Memory B cell (primary cell): ENCODE measurements at regions not wholly inside any gene's neighbourhood (a gene's known extent, or its start where the extent isn't known, plus 50 kb on each side); places are given as distances from the start of the nearest gene placed in this dataset.

Experiments
- ATAC-seq: fragments of 150-1000 bp; cut with Tn5 transposase; 2 replicates; pipeline ENCODE4 v1.10.0; 2021; ENCODE audit warnings: low read depth, mild to moderate bottlenecking, moderate library complexity
- DNase-seq, 2 donors: peaks; one replicate each; pipeline ENCODE4 v3.0.0; 2022; ENCODE audit warnings: low spot score in 2 of 2
- H3K27ac Mint-ChIP-seq: one replicate; pipeline ENCODE4 v1.8.0; 2022; ENCODE audit warnings: mild to moderate bottlenecking, moderate library complexity, mixed read lengths
- H3K27me3 Mint-ChIP-seq: one replicate; pipeline ENCODE4 v1.8.0; 2022; ENCODE audit warnings: mixed read lengths
- H3K36me3 Mint-ChIP-seq: one replicate; pipeline ENCODE4 v1.8.0; 2022; ENCODE audit warnings: mild to moderate bottlenecking, mixed read lengths
- H3K4me1 Mint-ChIP-seq: one replicate; pipeline ENCODE4 v1.8.0; 2022; ENCODE audit warnings: mixed read lengths
- H3K4me3 Mint-ChIP-seq: one replicate; pipeline ENCODE4 v1.8.0; 2022; ENCODE audit warnings: mild to moderate bottlenecking, moderate library complexity, mixed read lengths
- H3K9me3 Mint-ChIP-seq: one replicate; pipeline ENCODE4 v1.8.0; 2022; ENCODE audit warnings: mixed read lengths

DNA sequence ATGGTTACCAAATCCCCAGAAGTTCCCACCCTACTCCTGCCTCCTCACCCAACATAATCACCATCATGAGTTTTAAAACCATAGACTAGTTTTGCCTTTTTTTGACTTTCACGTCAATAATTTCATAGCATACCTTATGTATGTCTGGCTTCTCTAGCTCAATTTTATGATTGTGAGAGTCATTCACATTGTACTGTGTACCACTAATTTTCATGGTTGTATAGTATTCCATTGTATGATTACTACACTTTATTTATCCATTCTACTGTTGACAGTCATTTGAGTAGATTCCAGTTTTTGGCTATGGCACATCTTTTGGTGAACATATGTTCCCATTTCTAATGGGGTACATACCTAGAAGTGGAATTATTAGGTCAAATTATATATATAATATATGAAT is 195.3 kb upstream of the TCF21 start:
- Mint-ChIP-seq H3K4me3 (no peak overlapping the region), H3K27me3 (peaks cover 2% of the 10 kb centered on the region), H3K9me3 (peaks cover 4% of the 10 kb centered on the region), H3K27ac (no peak overlapping the region), H3K4me1 (no peaks in the 10 kb centered on the region), H3K36me3 (no peaks in the 10 kb centered on the region)
- DNase-seq: no peak
- no peak for ATAC-seq

GRCh38 chr6:133697185-133697584 is 191.7 kb upstream of the TCF21 start:
- peaks cover 2% of the 10 kb centered on the region for H3K27me3 Mint-ChIP-seq

GRCh38 chr6:133697666-133698065 is 191.2 kb upstream of the TCF21 start:
- H3K4me1 Mint-ChIP-seq: no peaks in the 10 kb centered on the region
- H3K27ac Mint-ChIP-seq: no peak overlapping the region
- no peaks in the 10 kb centered on the region for H3K36me3 Mint-ChIP-seq
- DNase-seq (no peak), ATAC-seq (no peak)
- H3K9me3 Mint-ChIP-seq: peaks cover 4% of the 10 kb centered on the region
- H3K4me3 Mint-ChIP-seq: no peak overlapping the region
- H3K27me3 Mint-ChIP-seq: peaks cover 2% of the 10 kb centered on the region

More at GRCh38 chr6:133697185-133697584, 191.7 kb upstream of the TCF21 start:
- DNase-seq (no peak), ATAC-seq (no peak)
- no peaks in the 10 kb centered on the region for H3K36me3 Mint-ChIP-seq
- H3K27ac Mint-ChIP-seq: no peak overlapping the region
- H3K4me1 Mint-ChIP-seq: no peaks in the 10 kb centered on the region
- H3K9me3 Mint-ChIP-seq: peaks cover 4% of the 10 kb centered on the region
- no peak overlapping the region for H3K4me3 Mint-ChIP-seq

GRCh38 chr6:133698272-133698671 is 190.6 kb upstream of the TCF21 start:
- no peak for DNase-seq
- Mint-ChIP-seq H3K27me3 (peaks cover 2% of the 10 kb centered on the region), H3K4me3 (no peak overlapping the region), H3K27ac (no peak overlapping the region), H3K9me3 (peaks cover 4% of the 10 kb centered on the region), H3K4me1 (no peaks in the 10 kb centered on the region), H3K36me3 (no peaks in the 10 kb centered on the region)
- no peak for ATAC-seq

- peaks cover 5% of the 10 kb centered on the region for H3K27me3 Mint-ChIP-seq
- ATAC-seq (no peak), DNase-seq (no peak)
- no peak overlapping the region for H3K4me3 Mint-ChIP-seq
- H3K9me3 Mint-ChIP-seq: peaks cover 4% of the 10 kb centered on the region
- no peak overlapping the region for H3K27ac Mint-ChIP-seq
- H3K4me1 Mint-ChIP-seq: no peaks in the 10 kb centered on the region
- H3K36me3 Mint-ChIP-seq: no peaks in the 10 kb centered on the region
Observed at GRCh38 chr6:133699741-133700385, 189.1 kb upstream of the TCF21 start.

GRCh38 chr6:133701633-133702331 is 187.1 kb upstream of the TCF21 start:
- DNase-seq: no peak
- no peaks in the 10 kb centered on the region for H3K36me3 Mint-ChIP-seq
- peaks cover 5% of the 10 kb centered on the region for H3K27me3 Mint-ChIP-seq
- no peak for ATAC-seq
- H3K4me3 Mint-ChIP-seq: no peak overlapping the region
- no peak overlapping the region for H3K27ac Mint-ChIP-seq
- no peaks in the 10 kb centered on the region for H3K4me1 Mint-ChIP-seq
- peaks cover 2% of the 10 kb centered on the region for H3K9me3 Mint-ChIP-seq

- peaks cover 3% of the 10 kb centered on the region for H3K27me3 Mint-ChIP-seq
- no peaks in the 10 kb centered on the region for H3K9me3 Mint-ChIP-seq
- DNase-seq (no peak), ATAC-seq (no peak)
- no peaks in the 10 kb centered on the region for H3K36me3 Mint-ChIP-seq
- no peak overlapping the region for H3K27ac Mint-ChIP-seq
- H3K4me1 Mint-ChIP-seq: no peaks in the 10 kb centered on the region
- no peak overlapping the region for H3K4me3 Mint-ChIP-seq
Observed at GRCh38 chr6:133704371-133704770, 184.5 kb upstream of the TCF21 start.

DNA sequence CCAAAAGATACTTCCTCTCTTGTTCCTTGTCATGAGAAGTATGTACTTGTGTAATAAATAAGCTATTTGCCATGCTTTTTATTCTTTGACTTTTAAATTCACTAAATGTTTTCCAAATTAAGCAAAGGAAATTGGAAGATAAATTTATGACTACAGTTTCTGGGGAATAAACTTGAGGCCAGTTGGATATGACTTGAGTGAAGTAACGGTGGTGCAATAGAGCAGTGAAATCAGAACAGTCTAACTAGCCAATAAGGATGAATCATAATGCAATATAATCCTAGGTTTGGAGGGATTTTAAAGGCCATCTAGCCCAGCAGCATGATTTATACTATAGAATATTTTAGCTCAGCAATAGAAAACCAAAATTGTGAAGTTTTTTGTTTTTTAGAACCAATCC is 183.8 kb upstream of the TCF21 start:
- ATAC-seq (no peak), DNase-seq (no peak)
- Mint-ChIP-seq H3K4me3 (no peak overlapping the region), H3K27ac (no peak overlapping the region), H3K36me3 (no peaks in the 10 kb centered on the region), H3K4me1 (no peaks in the 10 kb centered on the region), H3K9me3 (no peaks in the 10 kb centered on the region), H3K27me3 (peaks cover 3% of the 10 kb centered on the region)

DNA sequence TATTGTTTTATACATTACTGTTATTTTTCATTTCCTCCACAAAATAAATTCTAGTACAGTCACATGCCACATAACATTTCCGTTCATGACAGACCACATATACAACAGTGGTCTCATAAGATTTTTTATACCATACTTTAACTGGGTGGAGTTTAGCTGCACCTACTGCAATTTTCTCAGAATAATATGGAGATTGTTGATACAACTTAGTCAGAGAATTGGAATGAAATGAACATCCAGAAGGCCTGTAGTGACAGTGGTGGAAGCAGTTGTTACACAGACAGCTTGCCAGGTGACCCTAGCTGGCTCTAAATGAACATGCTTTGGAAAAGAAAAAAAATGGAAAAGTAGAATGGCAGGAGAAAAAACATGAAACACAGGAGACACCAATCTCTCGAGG is 183.2 kb upstream of the TCF21 start:
- ATAC-seq (no peak), DNase-seq (no peak)
- no peak overlapping the region for H3K4me3 Mint-ChIP-seq
- no peaks in the 10 kb centered on the region for H3K4me1 Mint-ChIP-seq
- H3K36me3 Mint-ChIP-seq: no peaks in the 10 kb centered on the region
- peaks cover 3% of the 10 kb centered on the region for H3K27me3 Mint-ChIP-seq
- no peak overlapping the region for H3K27ac Mint-ChIP-seq
- H3K9me3 Mint-ChIP-seq: no peaks in the 10 kb centered on the region

- Mint-ChIP-seq H3K27me3 (peaks cover 3% of the 10 kb centered on the region), H3K4me3 (no peak overlapping the region), H3K36me3 (no peaks in the 10 kb centered on the region), H3K27ac (no peak overlapping the region), H3K4me1 (no peaks in the 10 kb centered on the region), H3K9me3 (no peaks in the 10 kb centered on the region)
- no peak for ATAC-seq
- DNase-seq: no peak
Observed at GRCh38 chr6:133707456-133707855, 181.5 kb upstream of the TCF21 start.

- H3K4me3 Mint-ChIP-seq: no peak overlapping the region
- no peak overlapping the region for H3K27ac Mint-ChIP-seq
- DNase-seq (no peak), ATAC-seq (no peak)
- no peaks in the 10 kb centered on the region for H3K4me1 Mint-ChIP-seq
- H3K9me3 Mint-ChIP-seq: no peaks in the 10 kb centered on the region
- H3K27me3 Mint-ChIP-seq: peaks cover 2% of the 10 kb centered on the region
- H3K36me3 Mint-ChIP-seq: no peaks in the 10 kb centered on the region
Observed at GRCh38 chr6:133710826-133711225, 178.1 kb upstream of the TCF21 start.

DNA sequence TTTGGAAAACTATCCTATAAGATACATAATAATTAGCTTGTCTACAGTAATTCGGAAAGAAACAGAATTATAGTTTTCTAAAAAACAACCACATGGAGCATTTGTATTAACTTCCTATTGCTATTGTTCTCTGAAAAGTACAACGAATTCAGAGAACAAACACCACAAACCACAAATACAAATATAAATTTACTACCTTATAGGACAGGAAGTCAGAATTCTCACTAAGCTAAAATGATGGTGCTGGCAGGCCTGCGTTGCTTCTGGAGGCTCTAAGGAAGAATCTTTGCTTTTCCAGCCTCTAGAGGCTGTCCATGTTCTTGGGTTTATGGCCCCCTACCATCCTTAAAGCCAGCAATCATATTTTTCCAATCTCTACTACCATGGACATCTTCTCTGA is 173.6 kb upstream of the TCF21 start:
- DNase-seq: no peak
- ATAC-seq: no peak
- Mint-ChIP-seq H3K9me3 (no peaks in the 10 kb centered on the region), H3K27ac (no peak overlapping the region), H3K4me3 (no peak overlapping the region), H3K4me1 (no peaks in the 10 kb centered on the region), H3K27me3 (peaks cover 2% of the 10 kb centered on the region), H3K36me3 (no peaks in the 10 kb centered on the region)

GRCh38 chr6:133724726-133725125 is 164.2 kb upstream of the TCF21 start:
- H3K27ac Mint-ChIP-seq: no peak overlapping the region
- no peaks in the 10 kb centered on the region for H3K36me3 Mint-ChIP-seq
- no peaks in the 10 kb centered on the region for H3K27me3 Mint-ChIP-seq
- peaks cover 5% of the 10 kb centered on the region for H3K9me3 Mint-ChIP-seq
- H3K4me3 Mint-ChIP-seq: no peak overlapping the region
- DNase-seq: no peak
- no peaks in the 10 kb centered on the region for H3K4me1 Mint-ChIP-seq
- ATAC-seq: no peak

DNA sequence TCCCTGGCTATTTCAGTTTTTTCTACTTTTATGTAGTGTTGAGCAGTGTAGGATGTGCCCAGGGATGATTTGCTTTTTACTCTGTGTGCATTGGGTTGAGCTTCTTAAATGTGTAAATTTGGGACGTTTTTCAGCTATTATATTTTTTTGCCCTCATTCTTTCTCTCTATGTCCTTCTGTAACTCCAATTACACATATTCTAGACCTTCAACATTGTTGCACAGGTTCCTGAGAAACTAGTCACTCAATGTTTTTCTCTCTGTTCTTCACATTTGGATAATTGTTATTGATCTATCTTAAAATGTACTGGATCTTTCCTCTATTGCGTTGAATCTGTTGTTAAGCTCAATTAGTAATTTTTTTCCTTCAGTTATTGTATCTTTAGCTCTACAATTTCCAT is 162.7 kb upstream of the TCF21 start:
- no peaks in the 10 kb centered on the region for H3K27me3 Mint-ChIP-seq
- no peaks in the 10 kb centered on the region for H3K36me3 Mint-ChIP-seq
- no peaks in the 10 kb centered on the region for H3K4me1 Mint-ChIP-seq
- H3K27ac Mint-ChIP-seq: no peak overlapping the region
- peaks cover 5% of the 10 kb centered on the region for H3K9me3 Mint-ChIP-seq
- ATAC-seq (no peak), DNase-seq (no peak)
- no peak overlapping the region for H3K4me3 Mint-ChIP-seq

DNA sequence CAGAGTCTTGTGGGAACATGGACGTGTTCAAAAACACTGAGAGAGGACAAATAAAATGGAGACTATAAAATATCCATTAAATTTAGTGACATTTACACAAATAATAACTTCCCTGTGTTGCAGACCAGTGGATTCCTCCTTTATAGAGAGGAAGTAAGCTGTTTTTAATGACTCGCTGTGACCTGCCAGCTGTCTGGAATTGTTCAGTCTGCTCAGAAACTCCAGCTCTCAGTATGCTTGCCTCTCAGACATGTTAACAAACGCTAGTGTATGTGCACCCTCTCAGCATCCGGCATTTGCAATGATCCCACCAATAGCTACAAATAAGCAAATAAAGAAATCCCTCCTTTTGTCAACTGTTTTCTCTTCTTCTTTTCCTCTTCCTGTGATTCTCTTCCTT is 158.0 kb upstream of the TCF21 start:
- peaks cover 8% of the 10 kb centered on the region for H3K9me3 Mint-ChIP-seq

More for the DNA sequence above, 158.0 kb upstream of the TCF21 start:
- no peak for ATAC-seq
- Mint-ChIP-seq H3K4me1 (no peaks in the 10 kb centered on the region), H3K27ac (no peak overlapping the region), H3K36me3 (no peaks in the 10 kb centered on the region), H3K4me3 (no peak overlapping the region), H3K27me3 (no peaks in the 10 kb centered on the region)
- no peak for DNase-seq
